ENCODE measurements at regions not wholly inside any gene's neighbourhood (a gene's known extent, or its start where the extent isn't known, plus 50 kb on each side); places are given as distances from the start of the nearest gene placed in this dataset.

- TF ChIP-seq, protein P1, sequence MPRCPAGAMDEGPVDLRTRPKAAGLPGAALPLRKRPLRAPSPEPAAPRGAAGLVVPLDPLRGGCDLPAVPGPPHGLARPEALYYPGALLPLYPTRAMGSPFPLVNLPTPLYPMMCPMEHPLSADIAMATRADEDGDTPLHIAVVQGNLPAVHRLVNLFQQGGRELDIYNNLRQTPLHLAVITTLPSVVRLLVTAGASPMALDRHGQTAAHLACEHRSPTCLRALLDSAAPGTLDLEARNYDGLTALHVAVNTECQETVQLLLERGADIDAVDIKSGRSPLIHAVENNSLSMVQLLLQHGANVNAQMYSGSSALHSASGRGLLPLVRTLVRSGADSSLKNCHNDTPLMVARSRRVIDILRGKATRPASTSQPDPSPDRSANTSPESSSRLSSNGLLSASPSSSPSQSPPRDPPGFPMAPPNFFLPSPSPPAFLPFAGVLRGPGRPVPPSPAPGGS (IDR thresholded peaks at IDR 0.05; ENCODE audit: borderline replicate concordance, insufficient read depth, low read depth, low read length, poor library complexity, severe bottlenecking): no peak
- TF ChIP-seq HDAC2 (IDR thresholded peaks at IDR 0.05) (no peak), BCL11A (IDR thresholded peaks at IDR 0.05; ENCODE audit: low read depth, low read length) (no peak), ZNF217 (IDR thresholded peaks at IDR 0.05) (no peak)
Observed at GRCh38 chr5:110053824-110054223, 364.1 kb downstream of the MAN2A1 start (continued).

DNA sequence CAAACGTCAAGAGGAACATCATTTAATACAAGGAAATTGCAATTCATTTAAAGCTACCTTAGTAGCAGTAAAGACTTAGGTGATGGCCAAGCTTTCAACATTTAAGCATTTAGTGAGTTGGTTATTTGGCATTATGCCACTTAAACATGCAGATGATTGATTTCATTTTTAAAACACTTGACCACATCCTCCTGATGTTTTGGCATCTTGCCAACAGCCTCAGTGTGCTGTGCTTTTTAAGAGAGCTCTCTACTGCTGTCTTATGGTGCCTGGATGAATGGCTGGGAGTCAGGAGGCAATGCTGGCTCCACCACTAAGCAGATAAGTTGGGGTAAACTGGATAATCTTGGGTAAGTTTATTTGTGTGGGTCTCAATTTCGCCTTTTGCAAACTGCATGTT, 364.5 kb downstream of the MAN2A1 start:
- Histone ChIP-seq H3K4me2 (ENCODE audit: control insufficient read depth, insufficient read depth) (no peak overlapping the region), H3K9ac (ENCODE audit: control insufficient read depth, insufficient read depth, low read length) (no peak overlapping the region), H3K79me2 (ENCODE audit: control insufficient read depth, insufficient read depth, low read length) (no peaks in the 10 kb centered on the region), H3K36me3 (ENCODE audit: control insufficient read depth in 2 of 2, insufficient read depth in 2 of 2, low read length in 1 of 2) (no peaks in the 10 kb centered on the region), H3K27me3 (replicated peaks in 1 of 2; ENCODE audit: control insufficient read depth in 2 of 2, insufficient read depth in 2 of 2, low read length in 1 of 2) (no peaks in the 10 kb centered on the region; a peak in 1 of 4 replicates), H3K9me3 (replicated peaks; ENCODE audit: control insufficient read depth, insufficient read depth, low read length) (no peaks in the 10 kb centered on the region), H3K4me3 (no peak overlapping the region), H2AFZ (ENCODE audit: control insufficient read depth, low read depth, low read length) (no peak overlapping the region), H3K4me1 (ENCODE audit: control insufficient read depth, insufficient read depth, low read length) (no peaks in the 10 kb centered on the region), H4K20me1 (ENCODE audit: control insufficient read depth, insufficient read depth) (no peaks in the 10 kb centered on the region), H3K27ac (ENCODE audit: control insufficient read depth, insufficient read depth) (no peak overlapping the region)
- ChIA-PET SMC1A (ENCODE audit: uncharacterized antibody, unreplicated experiment) (no interaction called here), CTCF (interaction anchor here (0.7 to 1.5 kb wide), 2 partner anchors 358 to 370 kb away, joined by 3 read pairs; no protein-coding TSS in a partner anchor), RAD21 (ENCODE audit: unreplicated experiment) (no interaction called here), POLR2A (no interaction called here)
- in situ Hi-C loops (cut with MboI) (no loop called here), intact Hi-C loops (cut with micrococcal nuclease; ENCODE audit: unreplicated experiment) (no loop called here)
- FAIRE-seq (no peak), DNase-seq (ENCODE audit: low read depth, low spot score) (peak; percentile 12), ATAC-seq (peak; percentile 72)
- WGBS (ENCODE audit: insufficient coverage, insufficient replicate concordance, low lambda C conversion rate, missing lambda C conversion rate): 0% methylated on average over 2 of the region's 2 CpGs
- BruUV-seq (replicated peaks): no TSS peak
- TF ChIP-seq, protein P2, sequence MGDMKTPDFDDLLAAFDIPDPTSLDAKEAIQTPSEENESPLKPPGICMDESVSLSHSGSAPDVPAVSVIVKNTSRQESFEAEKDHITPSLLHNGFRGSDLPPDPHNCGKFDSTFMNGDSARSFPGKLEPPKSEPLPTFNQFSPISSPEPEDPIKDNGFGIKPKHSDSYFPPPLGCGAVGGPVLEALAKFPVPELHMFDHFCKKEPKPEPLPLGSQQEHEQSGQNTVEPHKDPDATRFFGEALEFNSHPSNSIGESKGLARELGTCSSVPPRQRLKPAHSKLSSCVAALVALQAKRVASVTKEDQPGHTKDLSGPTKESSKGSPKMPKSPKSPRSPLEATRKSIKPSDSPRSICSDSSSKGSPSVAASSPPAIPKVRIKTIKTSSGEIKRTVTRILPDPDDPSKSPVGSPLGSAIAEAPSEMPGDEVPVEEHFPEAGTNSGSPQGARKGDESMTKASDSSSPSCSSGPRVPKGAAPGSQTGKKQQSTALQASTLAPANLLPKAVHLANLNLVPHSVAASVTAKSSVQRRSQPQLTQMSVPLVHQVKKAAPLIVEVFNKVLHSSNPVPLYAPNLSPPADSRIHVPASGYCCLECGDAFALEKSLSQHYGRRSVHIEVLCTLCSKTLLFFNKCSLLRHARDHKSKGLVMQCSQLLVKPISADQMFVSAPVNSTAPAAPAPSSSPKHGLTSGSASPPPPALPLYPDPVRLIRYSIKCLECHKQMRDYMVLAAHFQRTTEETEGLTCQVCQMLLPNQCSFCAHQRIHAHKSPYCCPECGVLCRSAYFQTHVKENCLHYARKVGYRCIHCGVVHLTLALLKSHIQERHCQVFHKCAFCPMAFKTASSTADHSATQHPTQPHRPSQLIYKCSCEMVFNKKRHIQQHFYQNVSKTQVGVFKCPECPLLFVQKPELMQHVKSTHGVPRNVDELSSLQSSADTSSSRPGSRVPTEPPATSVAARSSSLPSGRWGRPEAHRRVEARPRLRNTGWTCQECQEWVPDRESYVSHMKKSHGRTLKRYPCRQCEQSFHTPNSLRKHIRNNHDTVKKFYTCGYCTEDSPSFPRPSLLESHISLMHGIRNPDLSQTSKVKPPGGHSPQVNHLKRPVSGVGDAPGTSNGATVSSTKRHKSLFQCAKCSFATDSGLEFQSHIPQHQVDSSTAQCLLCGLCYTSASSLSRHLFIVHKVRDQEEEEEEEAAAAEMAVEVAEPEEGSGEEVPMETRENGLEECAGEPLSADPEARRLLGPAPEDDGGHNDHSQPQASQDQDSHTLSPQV (IDR thresholded peaks at IDR 0.05): no peak
- no peak for TF ChIP-seq BCL11A (IDR thresholded peaks at IDR 0.05; ENCODE audit: low read depth, low read length)
- TF ChIP-seq MTA2 (IDR thresholded peaks at IDR 0.05; ENCODE audit: low read depth): no peak
- peak; percentile 69; the same call in 1 of the 2 replicates for TF ChIP-seq PKNOX1 (IDR thresholded peaks at IDR 0.05)
- no peak for TF ChIP-seq ATF7 (IDR thresholded peaks at IDR 0.05; ENCODE audit: low read depth)
- TF ChIP-seq, protein P3, sequence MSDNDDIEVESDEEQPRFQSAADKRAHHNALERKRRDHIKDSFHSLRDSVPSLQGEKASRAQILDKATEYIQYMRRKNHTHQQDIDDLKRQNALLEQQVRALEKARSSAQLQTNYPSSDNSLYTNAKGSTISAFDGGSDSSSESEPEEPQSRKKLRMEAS (IDR thresholded peaks at IDR 0.05; ENCODE audit: low read depth, low read length): no peak
- TF ChIP-seq CTCF (IDR thresholded peaks at IDR 0.05 in 2 of 3, conservative IDR thresholded peaks at IDR 0.05 in 1 of 3; ENCODE audit: control insufficient read depth in 2 of 3, extremely low read depth in 1 of 3, insufficient read depth in 1 of 3, low read depth in 3 of 3, low read length in 3 of 3): peak in 2 of 3 experiments; percentile 8 to 31; a peak in 2 of 6 replicates
- no peak for TF ChIP-seq SREBF2 (IDR thresholded peaks at IDR 0.05; ENCODE audit: low read length)
- peak in 1 of 2 experiments; percentile 25; a peak in 1 of 4 replicates for TF ChIP-seq BHLHE40 (IDR thresholded peaks at IDR 0.05; ENCODE audit: borderline replicate concordance in 1 of 2, low read depth in 2 of 2, low read length in 1 of 2)
- TF ChIP-seq RUNX3 (IDR thresholded peaks at IDR 0.05; ENCODE audit: low read length): peak; percentile 80
- TF ChIP-seq NFIC (IDR thresholded peaks at IDR 0.05; ENCODE audit: low read depth, low read length): 0 out of 2 replicates have a peak, but pooled peaks have one; percentile 24
- TF ChIP-seq POLR2AphosphoS2 (IDR thresholded peaks at IDR 0.05; ENCODE audit: low read depth, low read length): no peak

All from GM12878 (cell line).